Kidney (tissue), 13 donors: ENCODE measurements at regions not wholly inside any gene's neighbourhood (a gene's known extent, or its start where the extent isn't known, plus 50 kb on each side); places are given as distances from the start of the nearest gene placed in this dataset.

Experiments
- DNase-seq, 5 donors: peaks; one replicate each; pipeline ENCODE4 v3.0.0-alpha.2; 2013 to 2020
- FAIRE-seq: peaks from 2 replicates; lab custom pipeline; 2012; peaks lifted over from hg19 to GRCh38; lab: Jason Lieb, UNC
- H3K27ac ChIP-seq, 2 donors: one replicate each; pipeline ENCODE4 v1.7.0; 2013; ENCODE audit warnings: low read depth in 2 of 2, low read length in 2 of 2, inconsistent platforms in 1 of 2
- H3K27me3 ChIP-seq: one replicate; pipeline ENCODE4 v1.7.1; 2013; ENCODE audit warnings: low read length, inconsistent platforms; ENCODE audit not compliant: control insufficient read depth, insufficient read depth
- H3K36me3 ChIP-seq, 3 donors: one replicate each; pipeline versions ENCODE4 v1.7.0 to v1.7.1; 2013; ENCODE audit warnings: low read length in 3 of 3, control low read depth in 1 of 3, inconsistent platforms in 1 of 3; ENCODE audit not compliant: insufficient read depth in 3 of 3, control insufficient read depth in 2 of 3
- H3K4me1 ChIP-seq, 3 donors: one replicate each; pipeline versions ENCODE4 v1.7.0 to v1.7.1; 2013; ENCODE audit warnings: low read length in 3 of 3, inconsistent platforms in 1 of 3, low read depth in 1 of 3; ENCODE audit not compliant: control insufficient read depth in 2 of 3, insufficient read depth in 2 of 3
- H3K4me3 ChIP-seq, 3 donors: one replicate each; pipeline versions ENCODE4 v1.7.0 to v1.8.1; 2013; ENCODE audit warnings: low read length in 3 of 3, control low read depth in 1 of 3, inconsistent platforms in 1 of 3
- H3K9ac ChIP-seq, 3 donors: one replicate each; pipeline versions ENCODE4 v1.7.0 to v1.7.1; 2013; ENCODE audit warnings: low read length in 3 of 3, control low read depth in 1 of 3, inconsistent platforms in 1 of 3
- H3K9me3 ChIP-seq, 3 donors: one replicate each; pipeline versions ENCODE4 v1.7.0 to v1.7.1; 2013; ENCODE audit warnings: low read length in 3 of 3, control low read depth in 1 of 3, inconsistent platforms in 1 of 3; ENCODE audit not compliant: control insufficient read depth in 2 of 3, insufficient read depth in 1 of 3
- intact Hi-C: fragments of 100-400 bp; cut with DNase I; formaldehyde crosslinking; loops from one replicate; pipeline ENCODE4 v1.11.1; 2022
- TF ChIP-seq, protein P1 (sequence below): IDR thresholded peaks from 3 replicates; pipeline ENCODE4 v1.5.1; 2012; ENCODE audit warnings: mild to moderate bottlenecking, moderate library complexity, borderline replicate concordance; ENCODE audit not compliant: insufficient read depth; ENCODE audit errors: extremely low read depth
- donor health status: control.
- donor health status: control.
- donor health status: control.
- donor health status: control.
- donor health status: control.
- donor health status: DM: yes; HTN: yes; CAD: no.
- donor health status: Normal renal cell carcinoma (clear cell type).

DNA sequence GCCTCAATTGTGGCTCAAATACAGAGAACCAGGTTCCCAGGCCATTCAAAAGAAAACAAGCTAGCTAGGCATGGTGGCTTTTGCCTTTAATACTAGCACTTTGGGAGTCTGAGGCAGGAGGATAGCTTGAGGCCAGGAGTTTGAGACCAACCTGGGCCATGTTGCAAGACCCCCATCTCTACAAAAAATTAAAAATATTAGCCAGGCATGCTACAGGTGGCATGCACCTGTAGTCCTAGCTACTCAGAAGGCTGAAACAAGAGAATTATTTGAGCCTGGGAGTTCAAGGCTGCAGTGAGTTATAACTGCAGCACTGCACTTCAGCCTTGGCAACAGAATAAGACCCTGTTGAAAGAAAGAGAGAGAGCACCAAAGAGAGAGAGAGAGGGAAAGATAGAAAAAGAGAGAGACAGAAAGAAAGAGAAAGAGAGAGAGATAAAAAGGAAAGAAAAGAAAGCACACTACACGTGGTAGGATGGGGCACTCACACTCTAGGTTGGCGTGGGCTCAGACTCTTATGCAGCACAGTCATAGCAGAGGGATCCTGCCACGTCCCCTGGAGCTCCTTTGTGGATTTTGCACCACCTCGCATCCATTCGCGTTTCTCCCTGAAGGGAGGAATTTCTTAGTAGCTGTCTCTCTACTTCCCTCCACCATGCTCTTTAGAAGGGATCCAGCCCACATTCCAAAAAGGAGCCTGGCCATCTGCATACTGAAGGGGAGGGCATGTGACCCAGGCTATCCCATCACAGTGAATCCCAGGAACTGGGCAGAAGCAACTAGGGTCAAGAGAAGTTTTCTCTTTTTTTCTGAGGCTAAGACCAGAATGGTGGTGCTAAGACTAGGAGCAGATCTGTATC is 789.9 kb downstream of the UQCRFS1 start:
- no peaks in the 10 kb centered on the region for H3K9me3 ChIP-seq
- peaks cover 0 to 5% (median 0%) of the 10 kb centered on the region in 3 donors for H3K4me1 ChIP-seq
- H3K4me3 ChIP-seq, result no peak overlapping the region
- DNase-seq (no peak), FAIRE-seq (no peak)
- H3K27ac ChIP-seq, result no peak overlapping the region
- TF ChIP-seq, protein P1, sequence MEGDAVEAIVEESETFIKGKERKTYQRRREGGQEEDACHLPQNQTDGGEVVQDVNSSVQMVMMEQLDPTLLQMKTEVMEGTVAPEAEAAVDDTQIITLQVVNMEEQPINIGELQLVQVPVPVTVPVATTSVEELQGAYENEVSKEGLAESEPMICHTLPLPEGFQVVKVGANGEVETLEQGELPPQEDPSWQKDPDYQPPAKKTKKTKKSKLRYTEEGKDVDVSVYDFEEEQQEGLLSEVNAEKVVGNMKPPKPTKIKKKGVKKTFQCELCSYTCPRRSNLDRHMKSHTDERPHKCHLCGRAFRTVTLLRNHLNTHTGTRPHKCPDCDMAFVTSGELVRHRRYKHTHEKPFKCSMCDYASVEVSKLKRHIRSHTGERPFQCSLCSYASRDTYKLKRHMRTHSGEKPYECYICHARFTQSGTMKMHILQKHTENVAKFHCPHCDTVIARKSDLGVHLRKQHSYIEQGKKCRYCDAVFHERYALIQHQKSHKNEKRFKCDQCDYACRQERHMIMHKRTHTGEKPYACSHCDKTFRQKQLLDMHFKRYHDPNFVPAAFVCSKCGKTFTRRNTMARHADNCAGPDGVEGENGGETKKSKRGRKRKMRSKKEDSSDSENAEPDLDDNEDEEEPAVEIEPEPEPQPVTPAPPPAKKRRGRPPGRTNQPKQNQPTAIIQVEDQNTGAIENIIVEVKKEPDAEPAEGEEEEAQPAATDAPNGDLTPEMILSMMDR, result no peak
- H3K36me3 ChIP-seq, result no peaks in the 10 kb centered on the region
- intact Hi-C loops, result no loop called here
- H3K9ac ChIP-seq, result no peak overlapping the region
- no peaks in the 10 kb centered on the region for H3K27me3 ChIP-seq

DNA sequence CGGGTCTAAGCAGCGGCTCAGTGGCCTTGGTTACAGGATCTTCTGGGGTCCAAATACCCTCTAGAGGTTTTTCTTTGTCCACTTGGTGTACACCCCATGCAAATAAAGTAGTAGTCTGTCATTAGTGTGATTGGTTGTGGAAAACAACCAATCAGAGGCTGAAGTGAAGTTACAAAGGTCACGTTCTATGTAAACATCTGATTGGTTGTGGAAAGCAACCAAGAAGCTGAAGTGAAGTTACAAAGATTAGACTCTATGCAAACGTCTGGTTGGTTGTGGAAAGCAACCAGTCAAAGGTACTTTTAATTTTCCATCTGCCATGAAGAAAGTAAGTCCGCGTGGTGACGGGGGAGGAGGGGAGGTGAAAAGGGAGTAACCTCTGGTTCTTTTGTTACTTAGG is 790.9 kb downstream of the UQCRFS1 start:
- H3K9ac ChIP-seq, result no peak overlapping the region
- no peak overlapping the region for H3K4me3 ChIP-seq
- intact Hi-C loops, result no loop called here
- TF ChIP-seq, protein P1, result no peak
- no peak overlapping the region for H3K27ac ChIP-seq
- H3K9me3 ChIP-seq, result no peaks in the 10 kb centered on the region
- DNase-seq (no peak), FAIRE-seq (no peak)
- H3K4me1 ChIP-seq, result peaks cover 0 to 5% (median 0%) of the 10 kb centered on the region in 3 donors
- no peaks in the 10 kb centered on the region for H3K27me3 ChIP-seq
- H3K36me3 ChIP-seq, result no peaks in the 10 kb centered on the region

GRCh38 chr19:28420811-28421550 is 792.0 kb downstream of the UQCRFS1 start:
- H3K9me3 ChIP-seq, result no peaks in the 10 kb centered on the region
- peaks cover 0 to 5% (median 0%) of the 10 kb centered on the region in 3 donors for H3K4me1 ChIP-seq
- no peak overlapping the region for H3K4me3 ChIP-seq
- intact Hi-C loops, result no loop called here
- FAIRE-seq (no peak), DNase-seq (no peak)
- H3K9ac ChIP-seq, result no peak overlapping the region
- no peak overlapping the region for H3K27ac ChIP-seq
- no peaks in the 10 kb centered on the region for H3K36me3 ChIP-seq
- TF ChIP-seq, protein P1, result no peak
- no peaks in the 10 kb centered on the region for H3K27me3 ChIP-seq
